GM21723 (cell line): ENCODE measurements at regions not wholly inside any gene's neighbourhood (a gene's known extent, or its start where the extent isn't known, plus 50 kb on each side); places are given as distances from the start of the nearest gene placed in this dataset.
"Not testable (repeated sequence)": the region's sequence is repeated elsewhere in the genome, so short reads cannot be mapped to it uniquely, and the experiment has no call there.

Source experiments
- ATAC-seq: cut with Tn5 transposase; IDR thresholded peaks from one replicate; pipeline ENCODE4 v1.9.1; 2021; ENCODE audit warnings: mild to moderate bottlenecking, moderate library complexity; ENCODE audit not compliant: unreplicated experiment

DNA sequence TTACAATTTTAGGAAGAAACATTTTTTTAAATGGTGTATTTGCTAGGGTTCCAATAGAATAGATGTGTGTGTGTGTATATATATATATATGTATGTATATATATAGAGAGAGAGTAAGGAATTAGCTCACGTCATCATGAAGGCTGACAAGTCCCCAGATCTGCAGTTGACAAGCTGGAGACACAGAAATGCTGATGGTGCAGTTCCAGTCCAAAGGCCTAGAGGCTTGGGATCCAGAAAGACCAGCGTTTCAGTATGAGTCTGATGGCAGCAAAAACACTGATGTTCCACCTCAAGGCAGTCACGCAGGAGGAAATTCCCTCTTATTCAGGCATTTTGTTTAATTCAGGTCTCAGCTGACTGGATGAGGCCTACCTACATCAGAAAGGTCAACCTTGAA is 386.8 kb downstream of the PTH2R start:
- ATAC-seq: no peak

DNA sequence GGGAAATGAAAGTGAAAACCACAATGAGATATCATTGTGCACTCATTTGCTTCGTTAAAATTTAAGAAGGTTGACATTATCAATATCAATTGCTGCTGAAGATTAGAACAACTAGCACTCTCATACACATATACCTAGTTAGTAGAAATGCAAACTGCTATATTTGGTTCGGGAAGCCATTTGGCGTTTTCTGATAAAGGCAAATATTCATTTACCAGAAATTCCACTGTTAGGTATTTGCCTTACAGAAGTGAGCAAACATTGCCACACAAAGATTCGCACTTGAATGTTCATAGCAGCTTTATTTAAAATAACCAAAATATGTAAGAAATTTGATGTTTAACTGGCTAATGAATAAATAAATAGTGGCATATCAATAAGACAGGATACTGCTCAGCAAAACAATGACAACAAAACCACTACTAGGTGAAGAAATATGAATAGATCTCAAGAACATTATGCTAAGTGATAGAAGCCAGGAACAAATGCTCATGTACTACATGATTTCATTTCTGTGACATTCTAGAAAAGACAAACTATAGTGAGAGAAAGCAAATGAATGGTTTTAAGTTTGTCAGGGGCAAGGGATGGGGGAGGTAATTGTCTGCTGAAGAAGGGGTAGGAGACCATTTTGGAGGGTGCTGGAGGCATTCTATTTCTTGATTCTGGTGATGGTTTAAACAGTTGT is 387.8 kb downstream of the PTH2R start:
- ATAC-seq: no peak

DNA sequence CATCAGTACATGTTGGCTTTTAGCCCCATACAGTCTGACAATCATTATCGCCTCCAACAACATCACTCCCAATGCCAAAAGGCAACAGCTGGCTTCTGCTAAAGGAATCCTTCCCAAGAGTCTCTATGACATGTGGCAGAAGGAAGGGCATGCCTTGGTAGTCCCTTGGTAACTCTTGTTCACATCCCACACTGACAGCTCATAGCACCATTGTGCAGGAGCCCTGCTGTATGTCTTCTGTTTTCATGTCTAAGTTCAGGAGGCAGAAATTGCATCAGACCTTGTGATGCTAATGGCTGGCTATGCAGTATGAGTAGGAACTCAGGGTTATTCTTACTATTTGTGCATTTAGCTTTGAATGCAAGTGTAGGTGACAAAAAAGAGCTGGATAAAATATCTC is 392.1 kb downstream of the PTH2R start:
- ATAC-seq: no peak

DNA sequence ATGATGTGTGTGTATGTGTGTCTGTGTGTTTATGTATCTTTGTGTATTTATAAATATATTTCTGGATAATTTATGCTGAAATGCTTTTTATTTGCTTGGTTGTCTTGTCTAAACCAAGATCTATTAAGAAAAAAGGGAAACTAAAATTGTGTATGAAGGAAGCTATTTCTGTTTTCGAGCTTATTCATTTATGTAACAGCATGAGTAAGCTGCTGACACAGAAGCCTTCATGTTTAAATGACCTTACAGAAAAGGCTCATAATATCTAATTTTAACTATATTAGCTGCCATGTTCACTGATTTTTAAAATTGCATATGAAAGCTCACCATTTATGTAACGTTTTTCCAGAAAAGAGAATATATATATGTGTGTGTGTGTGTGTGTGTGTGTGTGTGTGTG is 392.8 kb downstream of the PTH2R start:
- ATAC-seq: no peak

DNA sequence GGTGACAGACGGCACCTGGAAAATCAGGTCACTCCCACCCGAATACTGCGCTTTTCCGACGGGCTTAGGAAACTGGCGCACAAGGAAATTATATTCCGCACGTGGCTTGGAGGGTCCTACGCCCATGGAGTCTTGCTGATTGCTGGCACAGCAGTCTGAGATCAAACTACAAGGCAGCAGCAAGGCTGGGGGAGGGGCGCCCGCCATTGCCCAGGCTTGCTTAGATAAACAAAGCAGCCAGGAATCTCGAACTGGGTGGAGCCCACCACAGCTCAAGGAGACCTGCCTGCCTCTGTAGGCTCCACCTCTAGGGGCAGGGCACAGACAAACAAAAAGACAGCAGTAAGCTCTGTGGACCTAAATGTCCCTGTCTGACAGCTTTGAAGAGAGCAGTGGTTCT is 394.3 kb downstream of the PTH2R start:
- ATAC-seq: not testable (repeated sequence)

DNA sequence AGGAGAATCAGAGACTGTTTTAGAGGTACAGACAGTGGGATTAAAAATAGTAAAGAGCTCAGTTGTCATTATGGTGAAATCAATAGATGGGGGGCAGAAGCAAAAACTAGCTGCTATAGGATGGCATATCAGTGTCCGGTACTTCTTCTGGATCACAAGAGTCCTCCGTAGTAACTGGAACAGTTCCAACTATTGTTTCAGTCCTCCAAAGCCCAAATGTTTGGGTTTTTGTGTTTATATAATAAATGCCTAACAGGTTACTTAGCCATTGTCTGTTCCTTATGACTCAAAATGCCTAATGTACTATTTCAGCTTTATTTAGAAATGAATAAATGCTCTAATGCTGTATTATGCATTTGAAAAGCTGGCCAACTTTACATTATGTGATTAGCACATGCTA is 401.2 kb downstream of the PTH2R start:
- no peak for ATAC-seq

DNA sequence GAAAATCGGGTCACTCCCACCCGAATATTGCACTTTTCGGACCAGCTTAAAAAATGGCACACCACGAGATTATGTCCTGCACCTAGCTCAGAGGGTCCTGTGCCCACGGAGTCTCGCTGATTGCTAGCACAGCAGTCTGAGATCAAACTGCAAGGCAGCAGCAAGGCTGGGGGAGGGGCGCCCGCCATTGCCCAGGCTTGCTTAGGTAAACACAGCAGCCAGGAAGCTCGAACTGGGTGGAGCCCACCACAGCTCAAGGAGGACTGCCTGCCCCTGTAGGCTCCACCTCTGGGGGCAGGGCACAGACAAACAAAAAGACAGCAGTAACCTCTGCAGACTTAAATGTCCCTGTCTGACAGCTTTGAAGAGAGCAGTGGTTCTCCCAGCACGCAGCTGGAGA is 405.3 kb downstream of the PTH2R start:
- ATAC-seq: not testable (repeated sequence)

DNA sequence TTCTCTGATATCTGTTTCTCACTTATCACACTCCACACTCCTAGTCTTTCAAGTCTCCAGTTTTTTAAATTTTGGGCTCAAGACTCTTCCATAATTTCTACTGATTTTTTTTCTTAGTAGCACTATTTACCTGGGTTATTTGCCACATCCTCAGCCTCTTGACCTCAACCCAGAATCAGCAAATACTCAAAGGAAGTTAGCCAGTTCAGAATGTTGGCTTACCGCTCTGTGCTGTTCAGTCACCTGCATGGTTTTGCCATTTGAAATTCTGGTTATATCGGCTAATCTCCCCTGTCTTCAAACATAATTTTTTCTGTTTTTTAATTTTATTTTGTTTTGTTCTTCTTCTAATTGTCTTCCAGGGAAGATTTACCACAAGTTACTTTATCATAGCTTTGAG is 412.6 kb downstream of the PTH2R start:
- ATAC-seq: no peak

DNA sequence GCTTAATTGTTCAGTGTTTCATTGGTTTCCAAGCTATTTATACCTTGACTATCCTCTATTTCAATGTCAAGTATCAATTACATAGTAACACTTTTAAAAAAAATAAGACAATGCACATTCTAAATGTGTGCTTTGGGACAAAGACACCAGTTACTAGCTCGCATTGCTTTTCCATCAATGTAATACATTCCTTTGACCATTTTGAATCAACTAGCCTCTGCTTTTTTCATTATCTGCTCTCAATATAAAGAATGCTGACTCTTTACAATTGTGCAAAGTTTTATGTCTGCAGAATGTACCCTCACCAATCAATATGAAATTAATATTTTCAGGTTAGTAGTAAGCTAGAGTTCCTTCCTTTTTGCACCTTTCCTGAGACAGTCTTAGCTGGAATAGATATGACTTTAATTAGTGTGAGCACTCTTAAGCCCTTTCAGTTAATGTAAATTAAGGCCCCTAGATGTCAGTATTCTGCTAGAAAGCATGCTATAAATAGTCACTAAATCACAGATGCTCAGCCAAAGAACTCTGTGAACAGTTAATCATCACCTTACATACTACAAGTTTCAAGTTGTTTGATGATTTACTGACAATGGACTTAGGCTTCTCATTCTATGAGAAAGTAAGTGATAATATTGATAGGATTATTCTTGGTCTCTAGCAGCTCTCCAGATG is 413.6 kb downstream of the PTH2R start:
- ATAC-seq: peak; percentile 78

DNA sequence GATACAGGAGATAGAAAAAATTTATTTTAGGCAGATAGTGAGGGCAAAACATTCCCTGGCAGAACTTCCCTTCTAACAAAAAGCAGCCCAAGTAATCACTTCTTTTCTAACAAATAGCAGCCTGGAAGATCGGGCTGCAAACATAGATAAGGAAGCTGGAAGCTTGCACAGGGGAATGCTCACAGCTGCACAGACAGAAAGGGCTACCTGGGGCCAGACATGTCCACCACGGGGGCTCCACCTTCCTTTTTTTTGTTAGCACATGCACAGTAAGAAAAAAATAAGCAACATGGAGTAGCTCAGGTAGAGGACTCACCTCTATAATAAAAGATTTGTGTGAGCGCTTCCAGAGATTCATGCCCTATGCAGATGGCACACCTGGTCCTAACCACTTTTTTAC is 420.5 kb downstream of the PTH2R start:
- no peak for ATAC-seq

DNA sequence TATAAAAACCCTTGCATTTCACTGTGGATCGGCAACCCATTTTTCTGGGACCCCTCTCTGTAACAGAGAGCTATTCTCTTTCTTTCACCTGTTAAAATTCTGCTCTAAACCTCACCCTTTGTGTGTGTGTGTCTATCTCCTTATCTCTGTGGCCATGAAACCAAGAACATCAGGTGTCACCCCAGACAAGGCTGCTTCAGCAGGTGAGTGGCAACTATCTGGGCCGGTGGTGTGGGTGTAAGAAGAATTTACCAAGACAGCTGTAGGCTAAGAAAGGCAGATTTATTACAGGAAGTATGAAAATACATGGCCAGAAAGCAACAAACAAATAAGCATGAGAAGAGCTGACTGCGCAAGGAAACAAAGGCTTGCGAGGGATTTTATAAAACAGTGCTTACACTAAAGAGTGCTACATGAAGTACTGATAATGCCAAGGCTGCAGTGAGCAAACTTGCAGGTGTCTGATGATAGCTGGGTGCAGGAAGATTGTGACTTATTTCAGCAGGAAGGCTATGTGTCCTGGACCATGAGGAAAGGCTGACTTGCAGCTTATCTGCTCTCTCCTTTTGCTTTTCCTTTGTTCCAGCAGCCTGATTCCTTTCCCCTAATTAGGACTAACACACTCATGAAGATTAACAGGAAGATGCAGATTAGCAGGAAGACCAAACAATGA is 421.1 kb downstream of the PTH2R start:
- ATAC-seq: no peak

DNA sequence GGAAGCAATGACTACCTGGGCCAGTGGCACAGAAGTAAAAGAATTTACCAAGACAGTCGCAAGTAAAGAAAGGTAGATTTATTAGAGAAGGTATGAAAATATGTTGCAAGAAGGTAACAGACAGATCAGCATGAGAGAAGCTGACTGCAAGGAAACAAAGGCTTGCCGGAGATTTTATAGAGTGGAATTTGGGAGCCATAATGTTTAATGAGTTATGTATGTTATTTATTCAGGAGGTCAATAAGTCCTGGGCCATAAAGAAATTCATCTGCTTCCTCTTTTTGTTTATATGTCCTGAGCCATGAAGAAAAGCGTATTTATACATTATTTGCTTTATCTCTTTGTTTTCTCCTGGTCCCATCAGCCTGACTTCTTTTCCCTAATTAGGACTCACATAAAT is 423.6 kb downstream of the PTH2R start:
- no peak for ATAC-seq

DNA sequence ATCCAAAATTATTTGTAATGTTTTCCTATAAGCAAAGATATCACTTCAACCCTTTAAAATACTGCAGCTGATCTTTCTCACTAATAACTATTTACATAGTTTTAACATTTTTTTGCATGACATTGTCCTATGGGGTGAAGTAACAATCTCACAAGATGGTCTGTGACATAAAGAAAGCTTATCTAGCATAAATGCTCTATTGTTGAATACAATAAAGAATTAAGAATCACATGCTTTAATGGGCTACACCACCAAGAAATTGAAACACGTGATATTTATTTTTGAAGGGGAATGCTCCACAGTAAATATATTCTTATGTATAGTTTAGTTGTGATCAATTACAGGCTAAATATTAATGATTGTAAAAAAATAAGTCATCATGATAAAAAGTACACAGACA is 441.1 kb downstream of the PTH2R start:
- no peak for ATAC-seq

DNA sequence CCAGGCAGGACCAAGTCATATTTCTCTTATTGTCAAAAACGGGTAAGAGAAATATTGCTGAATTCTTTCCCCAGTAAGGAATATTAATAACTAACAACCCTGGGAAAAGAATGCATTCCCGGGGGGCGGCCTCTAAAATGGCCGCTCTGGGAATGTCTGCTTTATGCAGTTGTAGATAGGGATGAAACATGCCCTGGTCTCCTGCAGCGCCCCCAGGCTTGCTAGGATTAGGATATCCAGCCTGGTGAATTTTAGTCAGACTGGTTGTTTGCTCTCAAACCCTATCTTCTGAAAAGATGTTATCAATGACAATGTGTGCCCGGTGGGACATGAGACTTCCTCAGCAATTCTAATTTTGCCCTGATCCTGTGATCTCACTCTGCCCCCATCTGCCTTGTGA is 448.1 kb downstream of the PTH2R start:
- no peak for ATAC-seq

DNA sequence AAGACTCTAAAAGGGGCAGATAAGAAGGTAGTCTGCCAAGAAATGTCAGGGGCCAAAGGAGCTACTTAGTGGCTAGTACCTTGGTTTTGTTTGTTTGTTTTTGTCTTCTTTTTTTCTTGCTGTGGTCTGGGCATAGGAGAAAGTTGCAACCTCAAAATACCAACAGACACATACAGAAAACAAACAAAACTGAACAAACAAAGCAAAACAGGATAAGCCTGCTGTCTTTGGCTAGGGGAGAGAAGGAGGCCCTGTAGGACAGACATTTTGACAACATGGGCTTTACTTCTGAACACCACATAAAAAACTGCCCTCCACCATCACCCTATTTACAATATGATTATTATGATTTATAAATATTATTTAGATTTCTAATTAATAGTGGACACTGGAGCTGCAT is 460.8 kb downstream of the PTH2R start:
- ATAC-seq: no peak

DNA sequence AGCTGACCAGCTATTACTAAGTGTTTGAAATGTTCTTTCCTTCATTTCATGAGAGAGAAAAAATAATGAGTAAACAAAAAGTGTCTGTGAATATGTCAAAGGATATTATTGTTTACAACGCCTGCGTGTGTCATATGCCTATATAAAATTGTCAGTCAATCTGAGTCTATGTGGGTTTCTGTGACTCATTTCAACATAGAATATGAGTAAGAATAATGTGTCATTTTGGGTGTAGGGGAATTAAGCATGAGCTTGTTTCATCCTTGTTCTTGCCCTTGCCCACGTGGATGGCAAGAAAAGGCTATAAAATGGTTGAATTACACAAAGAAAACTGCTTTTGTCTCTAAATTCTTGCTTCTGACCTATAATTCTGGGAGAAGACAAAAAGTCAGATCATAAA is 466.0 kb downstream of the PTH2R start:
- ATAC-seq: no peak

DNA sequence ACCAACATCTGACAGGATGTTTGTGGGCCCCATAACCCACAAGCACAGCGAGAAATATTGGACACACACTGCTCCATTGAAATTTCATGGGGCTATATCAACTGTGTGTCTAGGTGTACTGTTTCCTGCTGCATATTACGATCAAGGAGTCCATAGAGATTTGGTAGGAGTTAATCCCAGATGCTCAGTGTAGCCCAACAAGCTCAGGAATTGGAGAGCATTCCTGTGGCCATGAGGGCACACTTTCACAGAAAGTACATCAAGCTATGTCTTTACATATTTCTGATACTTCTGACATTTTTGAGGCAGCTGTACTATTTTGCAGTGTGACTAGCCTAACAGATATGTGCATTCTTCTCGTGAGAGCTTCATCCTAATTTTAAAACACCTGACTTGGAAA is 473.1 kb downstream of the PTH2R start:
- ATAC-seq: no peak

DNA sequence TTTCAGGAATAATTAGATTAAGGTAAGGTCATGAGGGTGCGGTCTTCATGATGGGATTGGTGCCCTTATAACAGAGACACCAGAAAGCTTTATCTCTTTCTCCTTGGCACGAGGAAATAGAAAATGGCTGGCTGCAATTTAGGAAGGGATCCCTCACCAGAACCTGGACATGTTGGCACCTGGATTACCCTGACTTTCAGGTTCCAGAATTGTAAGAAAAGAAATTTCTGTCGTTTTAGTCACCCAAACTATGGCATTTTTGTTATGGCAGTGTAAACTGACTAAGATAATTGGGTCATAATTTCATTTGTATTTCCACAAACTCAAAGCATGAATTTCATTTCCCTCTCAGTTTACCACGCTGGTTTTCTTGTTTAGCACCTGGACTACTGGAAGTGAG is 473.6 kb downstream of the PTH2R start:
- ATAC-seq: no peak

DNA sequence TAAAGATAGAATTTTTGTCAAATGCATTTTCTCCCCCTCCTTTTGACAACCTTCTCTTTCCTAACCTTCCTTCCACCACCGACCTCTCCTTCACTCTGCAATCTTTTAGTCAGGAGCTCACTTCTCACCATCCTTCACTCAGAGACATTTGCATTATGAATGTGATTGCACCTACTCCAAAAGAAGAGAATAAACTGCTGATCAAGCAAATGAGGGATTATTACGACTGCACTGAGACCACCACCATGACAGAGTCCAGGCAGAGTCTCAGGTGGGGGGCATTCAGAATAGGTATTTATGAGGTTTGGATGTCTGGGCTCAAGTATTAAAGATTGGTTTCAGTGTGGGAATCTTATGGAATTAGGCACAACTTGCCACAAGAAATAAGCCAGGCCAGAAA is 483.9 kb downstream of the PTH2R start:
- no peak for ATAC-seq

DNA sequence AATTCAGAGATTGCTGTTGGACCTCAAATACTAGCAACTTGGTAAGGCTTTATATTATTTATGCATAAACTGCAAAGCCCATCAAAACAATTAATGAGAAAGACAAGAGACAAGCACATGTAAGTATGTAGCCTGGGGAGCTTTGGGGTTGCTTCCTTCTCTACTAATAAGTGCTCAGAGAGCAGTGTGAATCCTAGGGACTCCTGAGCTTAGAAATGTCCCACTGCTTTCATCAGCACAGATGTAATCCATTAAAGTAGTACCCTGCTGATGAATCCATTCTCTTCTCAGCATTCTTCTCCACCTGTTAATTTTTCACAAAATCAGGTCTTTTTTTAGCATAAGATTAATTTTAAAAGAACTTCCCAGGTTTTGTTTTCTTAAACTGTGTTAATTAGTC is 485.6 kb downstream of the PTH2R start:
- ATAC-seq: no peak

DNA sequence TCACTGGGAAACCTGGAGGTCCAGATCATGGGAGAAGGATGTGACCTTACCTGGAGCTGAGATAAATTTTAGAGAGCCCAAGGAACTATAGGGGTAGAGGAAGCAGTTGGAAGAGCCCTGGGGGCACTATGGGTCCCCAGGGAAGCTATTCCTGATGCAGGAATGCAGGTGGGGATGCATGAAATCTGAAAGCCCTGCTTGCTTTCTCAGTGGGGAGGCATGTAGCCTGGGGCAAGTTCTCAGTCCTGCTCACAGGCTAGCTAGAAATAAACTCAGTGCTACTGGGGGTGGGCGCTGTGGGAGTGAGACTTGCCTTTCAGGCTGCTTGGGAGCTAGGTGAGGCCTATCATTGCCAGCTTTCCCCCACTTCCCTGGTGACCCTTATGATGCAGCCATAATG is 499.7 kb downstream of the PTH2R start:
- no peak for ATAC-seq

DNA sequence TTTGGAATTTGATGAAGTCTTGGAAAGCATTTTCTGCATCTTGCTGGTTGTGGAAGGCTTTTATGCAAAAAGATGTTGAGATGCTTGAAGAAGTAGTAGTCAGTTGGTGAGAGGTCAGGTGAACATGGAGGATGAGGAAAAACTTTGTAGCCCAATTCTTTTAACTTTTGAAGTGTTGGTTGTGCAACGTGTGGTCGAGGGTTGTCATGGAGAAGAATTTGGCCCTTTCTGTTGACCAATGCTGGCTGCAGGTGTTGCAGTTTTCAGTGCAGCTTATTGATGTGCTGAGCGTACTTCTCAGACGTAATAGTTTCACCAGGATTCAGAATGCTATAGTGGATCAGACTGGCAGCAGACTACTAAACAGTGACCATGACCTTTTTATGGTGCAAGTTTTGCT is 508.4 kb upstream of the MAP2 start:
- no peak for ATAC-seq
